NOMO-1 (cell line): ENCODE measurements at regions not wholly inside any gene's neighbourhood (a gene's known extent, or its start where the extent isn't known, plus 50 kb on each side); places are given as distances from the start of the nearest gene placed in this dataset.

Experiments used
- DNase-seq, 2 experiments: peaks; one replicate each; lab custom pipeline; 2025; ENCODE audit not compliant: unreplicated experiment in 2 of 2; lab: John Stamatoyannopoulos, UW

DNA sequence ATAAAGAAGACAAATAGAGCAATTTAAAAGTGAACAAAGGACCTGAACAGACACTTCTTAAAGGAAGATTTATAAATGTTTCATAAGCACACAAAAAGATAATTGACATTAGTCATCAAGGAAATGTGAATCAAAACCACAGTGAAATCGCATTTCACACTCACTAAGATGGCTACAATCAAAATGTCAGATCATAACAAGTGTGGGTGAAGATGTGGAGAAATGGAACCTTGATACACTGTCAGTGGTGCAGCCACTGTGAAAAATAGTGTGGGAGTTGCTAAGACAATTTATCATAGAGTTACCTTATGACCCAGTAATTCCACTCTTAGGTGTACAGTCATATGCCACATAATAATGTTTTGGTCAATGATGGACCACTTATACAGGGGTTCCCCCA, 54.5 kb upstream of the HTR4 start:
- DNase-seq = no peak

DNA sequence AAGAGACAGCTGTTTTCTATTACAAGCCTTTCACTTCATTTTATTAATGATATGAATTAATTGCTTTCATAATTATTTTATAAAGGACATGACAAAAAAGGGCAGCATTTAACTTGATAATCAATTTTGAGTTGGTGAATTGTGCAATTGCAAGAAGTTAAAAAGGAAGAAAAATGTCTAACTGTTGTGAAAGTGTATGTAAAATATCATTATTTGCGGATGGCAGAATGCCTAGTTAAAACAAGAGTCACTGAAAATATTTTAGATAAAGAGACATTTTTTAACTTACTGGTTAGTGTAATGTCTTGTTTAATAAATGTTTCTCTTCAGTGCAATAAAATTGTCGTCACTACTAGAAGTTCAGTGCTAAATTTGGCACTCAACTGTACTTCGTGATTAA, 57.6 kb upstream of the HTR4 start:
- DNase-seq = no peak

DNA sequence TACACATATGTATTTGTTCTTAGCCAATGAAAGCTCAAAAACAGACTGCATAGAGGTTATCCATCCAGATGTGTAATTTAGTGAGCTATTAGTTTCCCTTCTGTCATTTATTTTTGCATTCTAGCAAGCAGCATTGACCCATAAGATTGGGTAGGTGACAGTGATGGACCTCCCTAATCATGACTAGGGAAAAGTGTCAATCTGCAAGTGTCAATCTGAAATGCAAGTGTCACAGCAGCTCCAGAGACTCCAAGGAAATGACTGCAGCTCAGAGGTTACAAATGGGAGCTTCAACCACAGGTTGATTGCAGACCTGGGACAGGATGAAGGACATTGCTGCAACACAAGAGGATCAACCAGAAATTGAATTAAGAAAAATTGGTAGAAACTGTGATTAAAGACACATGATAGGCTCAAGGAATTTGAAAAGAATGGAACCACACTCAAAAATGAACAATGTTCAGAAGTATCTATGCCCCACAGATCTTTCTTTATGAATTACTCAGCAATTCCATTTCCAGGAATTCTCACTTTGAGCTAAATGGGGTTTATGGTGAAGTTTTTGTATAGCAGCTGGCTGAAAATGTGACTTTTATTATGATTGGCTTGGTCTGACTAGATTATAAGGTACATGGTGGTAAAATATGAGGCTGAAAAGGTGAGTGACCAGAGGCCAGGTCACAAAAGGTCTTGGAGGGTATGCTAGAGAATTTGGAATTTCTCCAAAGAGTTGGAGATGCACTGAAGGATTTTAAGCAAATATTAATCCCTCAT, 59.6 kb upstream of the HTR4 start:
- no peak for DNase-seq

DNA sequence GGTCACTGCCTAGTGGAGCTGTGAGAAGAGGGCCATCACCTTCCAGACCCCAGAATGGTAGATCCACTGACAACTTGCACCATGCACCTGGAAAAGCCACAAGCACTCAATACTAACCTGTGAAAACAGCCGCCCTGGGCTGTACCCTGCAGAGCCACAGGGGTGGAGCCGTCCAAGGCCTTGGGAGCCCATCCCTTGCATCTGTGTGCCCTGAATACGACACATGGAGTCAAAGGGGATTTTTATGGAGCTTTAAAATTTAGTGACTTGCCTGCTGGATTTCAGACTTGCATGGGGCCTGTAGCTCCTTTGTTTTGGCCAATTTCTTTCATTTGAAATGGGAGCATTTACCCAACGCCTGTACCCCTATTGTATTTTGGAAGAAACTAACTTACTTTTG, 62.4 kb upstream of the HTR4 start:
- no peak for DNase-seq

DNA sequence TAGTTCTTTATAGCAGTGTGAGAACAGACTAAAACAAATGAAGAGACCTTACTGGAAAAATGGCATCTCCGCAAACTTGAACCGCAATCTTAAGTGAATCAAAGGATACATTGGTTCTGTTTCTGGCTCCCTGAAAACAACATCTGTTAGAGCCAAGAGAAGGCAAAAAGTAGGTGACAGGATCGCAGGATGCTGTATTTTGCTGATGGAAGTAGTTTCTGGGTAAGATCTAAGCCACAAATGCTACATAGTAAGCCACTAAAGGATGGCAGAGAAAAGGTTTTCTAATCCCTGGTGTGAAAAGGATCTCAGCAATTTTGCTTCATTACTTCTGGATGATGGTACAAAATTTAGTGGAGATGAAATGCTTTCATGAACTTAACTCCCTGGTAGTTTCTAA, 63.3 kb upstream of the HTR4 start:
- no peak for DNase-seq

DNA sequence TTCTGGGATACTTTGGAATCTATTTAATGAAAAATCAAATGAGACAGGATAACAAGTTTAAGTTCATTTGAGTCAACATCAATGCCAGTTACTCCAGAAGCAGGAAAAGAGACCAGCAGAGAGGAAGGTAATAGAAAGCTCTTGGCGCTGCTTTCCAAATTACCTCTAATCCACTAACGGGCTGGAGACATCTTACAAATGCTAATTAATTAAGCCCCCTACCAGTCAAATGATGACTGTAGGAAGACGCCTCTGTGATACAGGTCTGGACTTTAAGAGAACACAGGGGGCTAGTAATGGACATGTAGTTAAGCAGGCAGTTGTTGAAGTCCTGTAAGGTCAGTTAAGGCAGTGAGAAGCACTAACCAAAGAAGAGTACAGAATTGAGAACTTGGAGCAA, 65.3 kb upstream of the HTR4 start:
- DNase-seq = no peak

DNA sequence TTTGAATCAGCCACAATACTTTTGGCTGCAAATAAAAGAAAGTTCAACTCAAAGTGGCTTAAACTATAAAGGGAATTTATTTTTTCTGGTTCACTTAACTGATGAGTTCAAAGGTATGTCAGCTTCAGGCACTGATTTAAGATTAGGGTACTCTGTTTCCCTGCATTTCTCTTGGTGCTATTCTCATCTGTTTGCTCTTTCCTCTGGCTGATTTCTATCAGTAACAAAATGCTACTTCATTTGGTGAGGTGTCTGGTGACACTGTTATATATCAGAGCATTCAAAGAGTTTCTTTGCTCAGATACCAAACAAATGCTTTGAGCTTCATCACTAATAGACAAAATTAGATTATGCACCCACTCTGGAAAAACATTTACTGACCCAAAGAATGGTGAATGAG, 65.9 kb upstream of the HTR4 start:
- DNase-seq = no peak

DNA sequence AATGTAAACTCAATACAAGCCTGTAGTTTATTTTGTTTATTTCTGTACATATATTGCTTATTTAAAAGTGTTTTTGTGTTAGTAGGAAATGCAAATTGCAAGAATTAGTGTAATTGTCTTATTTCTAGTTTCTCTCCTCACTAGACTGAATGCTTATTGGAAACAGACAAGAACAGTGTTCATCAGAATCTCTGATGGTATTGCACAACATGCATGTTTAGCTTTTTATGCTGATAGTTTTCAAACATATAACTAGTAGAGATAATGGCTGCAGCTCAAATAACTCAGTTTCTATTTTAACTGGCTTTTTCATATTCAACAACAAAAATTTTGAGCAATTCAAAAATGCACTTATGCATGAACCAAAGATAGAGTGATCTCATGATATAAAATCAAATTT, 68.8 kb upstream of the HTR4 start:
- no peak for DNase-seq

DNA sequence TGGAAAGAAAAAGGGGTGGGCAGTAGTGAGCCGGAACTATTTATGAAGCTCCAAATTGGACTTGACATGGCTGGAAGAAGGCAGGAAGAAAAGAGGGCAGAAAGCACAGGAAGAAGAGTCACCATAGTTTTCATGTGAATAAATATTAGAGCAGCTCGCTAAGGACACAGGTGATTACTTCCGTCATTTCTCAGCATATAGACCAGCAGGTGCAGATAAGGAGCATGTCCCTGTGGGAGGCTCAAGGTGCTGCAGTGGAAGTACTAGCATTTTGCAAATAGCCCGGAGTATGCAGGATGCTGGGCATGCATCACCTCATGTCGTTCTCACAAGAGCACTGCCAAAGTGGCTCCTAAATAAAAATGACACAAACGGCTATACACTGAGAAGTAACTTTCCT, 71.3 kb upstream of the HTR4 start:
- DNase-seq = no peak

DNA sequence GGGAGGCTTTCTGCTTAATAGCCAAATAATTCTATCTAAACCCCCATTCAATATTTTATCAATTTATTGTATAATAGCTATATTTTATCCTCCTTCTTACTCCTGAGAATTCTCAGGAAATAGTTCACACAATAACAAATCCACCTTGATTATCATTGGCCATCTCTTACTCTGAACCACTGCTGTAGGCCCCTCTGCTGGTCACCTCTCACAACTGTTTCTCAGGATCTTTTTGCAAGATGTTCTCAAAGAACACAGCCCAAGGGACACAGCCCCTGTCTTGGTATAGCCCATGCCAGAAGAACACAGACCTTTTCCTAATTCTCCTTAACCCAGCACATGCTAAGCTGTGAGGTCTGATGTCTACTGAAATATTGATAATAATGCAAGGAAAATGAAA, 74.9 kb upstream of the HTR4 start:
- no peak for DNase-seq

DNA sequence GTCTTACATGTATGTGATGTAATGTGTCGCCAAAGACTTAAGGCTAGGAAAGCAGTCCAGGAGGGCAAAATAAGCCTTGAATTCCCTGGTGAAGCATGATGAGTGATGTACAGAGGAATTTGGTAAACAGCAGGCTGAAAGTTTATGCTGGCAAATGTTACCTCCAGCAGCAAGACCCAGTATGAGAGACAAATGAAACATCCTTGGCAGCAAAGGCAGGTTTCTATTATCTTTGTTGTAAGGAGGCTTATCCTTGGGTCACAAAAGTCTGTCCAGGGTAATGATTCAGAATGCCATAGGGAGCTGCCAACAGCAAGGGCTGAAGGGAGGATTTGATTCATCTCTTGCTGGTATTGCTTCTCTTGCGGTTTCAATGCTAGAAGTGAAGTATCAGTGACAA, 75.9 kb upstream of the HTR4 start:
- DNase-seq = no peak

DNA sequence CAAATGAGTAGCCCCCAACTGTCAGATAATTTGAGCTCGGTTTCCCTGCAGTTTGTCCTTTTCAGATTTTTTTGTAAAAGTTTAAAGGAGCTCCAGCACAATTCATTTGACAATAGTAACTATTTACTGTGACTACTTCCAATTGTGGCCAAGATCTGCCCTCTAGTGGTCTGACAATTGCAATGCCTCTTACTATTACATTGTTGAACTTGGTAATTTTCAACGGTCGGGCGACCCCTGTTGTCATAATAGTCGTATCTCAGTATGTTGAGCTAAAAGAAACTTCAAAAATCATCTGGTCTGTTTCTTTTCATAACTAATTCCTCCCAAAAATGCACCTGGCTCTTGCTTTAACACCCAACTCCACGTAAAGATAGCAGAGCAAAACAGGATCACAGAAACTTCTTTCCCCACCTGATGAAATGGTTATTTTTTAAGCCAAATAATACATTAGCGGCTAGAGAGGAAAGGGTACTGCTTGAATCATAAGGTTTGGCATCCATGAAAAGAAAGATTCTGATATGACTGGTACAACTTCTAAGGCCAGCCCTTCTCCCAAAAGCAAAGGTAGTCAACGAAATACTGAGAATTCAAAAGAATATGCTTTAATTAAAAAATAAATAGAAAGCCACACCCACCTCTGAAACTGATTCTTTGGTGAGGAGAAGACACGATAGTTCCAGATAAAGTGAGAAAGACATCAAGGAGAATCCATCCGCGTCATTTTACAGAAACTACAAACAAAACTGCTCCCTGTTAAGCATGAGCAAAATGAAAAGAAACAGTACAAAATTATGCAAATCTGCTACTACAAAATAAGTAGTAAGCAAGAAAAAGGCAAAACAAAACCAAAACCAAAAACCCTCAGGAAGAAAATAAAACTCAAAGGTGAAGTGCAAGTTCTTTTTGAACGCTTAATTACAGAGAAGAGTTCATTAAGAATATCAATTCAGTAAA, 76.9 kb upstream of the HTR4 start:
- peak; percentile 76 to 87 for DNase-seq

DNA sequence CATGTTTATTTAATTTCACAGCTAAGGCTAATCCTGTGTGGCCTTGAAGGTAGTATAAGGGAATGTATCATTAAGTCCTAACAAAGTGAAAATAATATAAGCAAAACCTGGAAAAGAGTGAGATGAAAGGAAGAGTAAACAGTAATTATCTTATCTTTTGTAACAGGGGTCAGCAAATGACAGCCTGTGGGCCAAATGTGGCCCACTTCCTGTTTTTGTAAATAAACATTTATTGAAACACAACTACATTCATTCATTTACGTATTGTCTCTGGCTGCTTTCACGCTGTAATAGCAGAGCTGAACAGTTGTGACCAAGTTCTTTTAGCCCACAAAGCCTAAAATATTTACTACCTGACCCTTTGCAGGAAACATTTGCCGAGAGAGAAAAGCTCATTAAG, 78.4 kb upstream of the HTR4 start:
- DNase-seq = no peak

DNA sequence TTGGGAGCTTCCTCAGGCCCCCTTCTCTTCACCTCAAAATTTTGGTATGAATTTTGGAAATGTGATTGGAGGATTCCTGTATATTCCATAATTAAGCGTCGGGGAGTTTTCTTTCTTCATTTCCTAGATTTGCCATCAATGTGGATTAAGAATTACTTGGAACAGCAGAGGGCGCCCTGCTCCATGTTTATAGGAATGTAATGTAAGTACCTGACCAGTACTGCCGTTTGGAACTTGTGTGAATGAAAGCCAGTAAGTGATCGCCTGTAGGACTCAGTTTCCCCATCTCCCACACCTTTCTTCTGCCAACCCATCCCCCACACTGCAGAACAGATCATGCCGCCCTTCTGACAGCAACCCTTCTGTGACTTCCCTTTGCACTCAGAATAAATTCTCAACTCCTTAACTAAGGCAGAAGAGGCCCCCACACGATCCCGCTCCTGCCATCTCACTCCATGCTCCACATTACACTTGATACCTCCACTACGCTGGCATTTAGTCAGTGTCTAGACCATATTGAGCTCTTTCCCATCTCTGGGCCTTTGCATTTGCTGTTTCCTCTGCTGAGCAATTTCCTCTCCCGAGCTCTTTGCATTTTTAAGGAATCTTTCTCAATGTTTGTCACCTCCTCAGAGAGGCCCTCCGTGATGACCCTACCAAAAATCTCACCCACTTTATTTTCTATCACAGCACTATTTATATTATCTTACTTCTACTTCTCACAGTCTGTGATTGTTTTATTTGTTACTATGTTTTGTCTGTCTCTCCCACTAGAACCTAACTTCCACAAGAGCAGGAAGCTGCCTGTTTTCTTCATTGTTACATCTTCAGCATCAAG, 79.5 kb upstream of the HTR4 start:
- peak in 1 of 2 experiments; percentile 71 for DNase-seq

DNA sequence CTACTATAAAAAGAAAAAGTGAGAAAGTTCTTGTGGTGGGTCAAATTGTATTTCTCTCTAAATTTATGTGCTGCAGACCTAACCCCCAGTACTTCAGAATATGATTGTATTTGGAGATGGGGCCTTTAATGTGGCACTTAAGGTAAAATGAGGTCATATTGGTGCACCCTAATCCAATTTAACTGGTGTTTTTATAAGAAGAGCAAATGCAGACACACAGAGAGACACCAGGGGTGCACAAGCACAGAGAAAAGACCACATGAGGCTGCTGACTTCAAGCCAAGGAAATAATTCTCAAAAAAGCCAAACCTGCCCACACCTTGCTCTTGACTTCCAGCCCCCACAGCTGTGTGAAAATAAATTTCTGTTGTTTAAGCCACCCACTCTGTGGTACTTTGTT, 80.2 kb upstream of the HTR4 start:
- no peak for DNase-seq

DNA sequence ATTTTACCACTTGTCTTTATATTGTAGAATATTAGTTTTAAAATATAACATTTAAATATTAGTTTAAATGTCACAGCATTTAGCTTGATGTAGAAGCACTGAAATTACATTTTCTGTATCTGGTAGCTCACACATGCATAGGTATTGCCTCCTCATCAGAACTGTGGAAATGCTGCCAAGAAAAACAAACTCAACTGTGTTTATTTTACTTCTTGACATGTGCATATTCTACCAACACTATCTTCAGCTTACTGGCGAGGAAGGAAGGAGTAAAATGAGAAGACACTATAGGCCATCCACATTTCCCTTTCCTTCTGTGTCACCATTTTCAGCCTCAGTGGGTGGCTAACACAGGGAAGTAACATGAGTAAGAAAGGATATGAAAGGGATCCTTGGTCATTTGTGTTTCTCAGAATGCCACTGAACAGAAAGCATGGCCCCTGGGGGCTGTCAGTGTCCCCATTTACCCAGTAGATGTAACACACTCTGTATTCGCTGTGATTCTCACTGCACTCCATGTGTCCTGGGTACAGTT, 81.0 kb upstream of the HTR4 start:
- no peak for DNase-seq

DNA sequence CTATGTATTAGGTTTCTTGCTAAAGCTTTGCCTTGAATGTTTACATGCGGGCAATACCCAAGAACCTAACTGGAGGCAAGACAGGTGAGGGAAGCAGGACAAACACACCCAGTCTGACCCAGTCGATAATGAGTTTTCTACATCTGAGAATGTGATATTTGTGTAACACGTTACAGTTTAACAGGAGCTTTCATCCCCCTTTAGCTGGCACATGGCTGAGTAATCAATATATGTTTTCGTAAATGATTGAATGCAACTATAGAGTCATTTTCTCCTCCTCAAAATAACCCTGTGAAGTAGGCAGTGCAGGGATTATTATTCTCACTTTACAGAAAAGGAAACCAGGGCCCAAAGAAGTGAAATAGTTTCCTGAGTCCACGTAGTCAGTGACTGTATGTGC, 84.7 kb upstream of the HTR4 start:
- DNase-seq = no peak

DNA sequence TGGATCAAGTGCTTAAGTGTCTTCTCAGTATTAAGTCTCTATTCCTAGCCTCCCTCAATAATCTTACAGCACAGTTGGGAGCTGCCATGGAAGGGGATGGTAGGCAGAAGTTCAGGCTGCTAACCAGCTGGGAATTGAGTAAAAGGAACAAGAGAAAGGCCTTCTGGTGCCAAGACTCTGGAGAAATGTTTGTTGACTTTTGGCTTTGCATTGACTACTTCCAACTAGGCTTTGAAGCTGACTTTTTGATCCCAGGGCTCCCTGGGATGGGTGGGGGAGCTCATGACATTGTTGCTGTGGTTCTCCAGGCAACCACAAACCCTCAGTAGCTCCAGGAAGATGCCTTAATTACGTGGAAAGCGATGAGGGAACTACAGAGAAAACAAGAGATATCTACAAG, 85.2 kb upstream of the HTR4 start:
- DNase-seq = no peak

DNA sequence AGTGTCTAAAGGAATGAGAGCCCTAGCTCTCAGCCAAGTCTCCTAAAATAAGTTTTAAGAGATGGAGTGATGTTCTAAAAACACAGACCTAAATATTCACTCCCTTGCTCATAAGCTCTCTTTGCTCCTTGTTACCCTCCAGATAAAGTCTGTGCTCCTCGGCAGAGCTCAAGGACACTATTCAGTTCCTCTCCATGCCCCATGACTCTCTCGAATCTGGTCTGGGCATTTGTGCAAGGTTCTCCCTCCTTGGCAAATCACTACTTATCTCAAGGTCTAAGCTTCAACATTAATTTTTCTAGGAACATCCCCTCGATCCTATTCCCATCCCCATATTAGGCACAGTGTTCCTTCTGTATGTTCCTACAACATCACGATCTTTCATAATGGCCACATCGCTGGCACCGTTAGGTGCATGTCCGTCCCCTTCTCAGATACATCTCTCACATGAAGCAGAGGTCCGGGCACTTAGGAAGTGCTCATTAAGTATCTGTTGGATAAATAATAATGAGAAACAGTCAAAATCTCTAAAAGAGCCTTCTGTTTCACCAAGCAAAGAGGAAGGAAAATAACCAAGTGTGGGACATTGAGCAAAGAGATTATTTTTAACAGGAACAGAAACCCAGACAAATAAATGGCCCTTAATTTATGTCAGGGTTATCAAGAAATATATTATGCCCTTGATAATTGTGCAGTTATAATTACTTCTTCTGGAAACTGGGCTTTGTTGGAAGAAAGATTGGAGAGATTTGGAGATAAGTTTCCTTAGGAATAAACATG, 85.9 kb upstream of the HTR4 start:
- peak in 1 of 2 experiments; percentile 72 for DNase-seq
